Loucy (cell line): ENCODE measurements at regions not wholly inside any gene's neighbourhood (a gene's known extent, or its start where the extent isn't known, plus 50 kb on each side); places are given as distances from the start of the nearest gene placed in this dataset.

Source experiments
- H2AFZ ChIP-seq: fragments of 200-600 bp; sonication (generic); 2 replicates; pipeline ENCODE4 v1.6.0; 2016; ENCODE audit warnings: antibody characterized with exemption, mild to moderate bottlenecking, low read length, moderate library complexity
- H3F3A ChIP-seq: fragments of 200-600 bp; 2 replicates; pipeline ENCODE4 v1.6.0; 2016; ENCODE audit warnings: antibody characterized with exemption, low read depth, mild to moderate bottlenecking
- H3K27me3 ChIP-seq: fragments of 200-600 bp; sonication (generic); 2 replicates; pipeline ENCODE4 v1.6.1; 2014; ENCODE audit warnings: low read length, mild to moderate bottlenecking; ENCODE audit not compliant: insufficient read depth, poor library complexity, severe bottlenecking
- H3K36me3 ChIP-seq: fragments of 200-600 bp; sonication (generic); 2 replicates; pipeline ENCODE4 v1.6.1; 2016; ENCODE audit warnings: low read length; ENCODE audit not compliant: insufficient read depth
- H3K4me1 ChIP-seq: fragments of 200-600 bp; sonication (generic); 2 replicates; pipeline ENCODE4 v1.5.1; 2014; ENCODE audit warnings: low read length, mild to moderate bottlenecking; ENCODE audit not compliant: insufficient read depth, poor library complexity, severe bottlenecking
- H3K4me2 ChIP-seq: fragments of 200-600 bp; sonication (generic); 2 replicates; pipeline ENCODE4 v1.6.0; 2014; ENCODE audit warnings: antibody characterized with exemption, low read length, low read depth, mild to moderate bottlenecking; ENCODE audit not compliant: poor library complexity, severe bottlenecking
- H3K4me3 ChIP-seq: fragments of 200-600 bp; sonication (generic); 2 replicates; pipeline ENCODE4 v1.5.1; 2014; ENCODE audit warnings: low read length, mild to moderate bottlenecking, mixed read lengths; ENCODE audit not compliant: poor library complexity, severe bottlenecking
- H3K79me2 ChIP-seq: fragments of 200-600 bp; sonication (generic); 2 replicates; pipeline ENCODE4 v1.6.1; 2014; ENCODE audit warnings: low read length; ENCODE audit not compliant: insufficient read depth
- H3K9ac ChIP-seq: fragments of 200-600 bp; sonication (generic); 2 replicates; pipeline ENCODE4 v1.6.0; 2014; ENCODE audit warnings: mild to moderate bottlenecking, low read depth, low read length, moderate library complexity; ENCODE audit not compliant: poor library complexity, severe bottlenecking
- H3K9me2 ChIP-seq: fragments of 200-600 bp; sonication (generic); replicated peaks from 2 replicates; pipeline ENCODE4 v1.6.1; 2016; ENCODE audit warnings: low read depth, low read length, mixed read lengths
- H3K9me3 ChIP-seq: fragments of 200-600 bp; sonication (generic); 2 replicates; pipeline ENCODE4 v1.6.1; 2014; ENCODE audit warnings: mild to moderate bottlenecking, antibody characterized with exemption, low read length, low read depth; ENCODE audit not compliant: insufficient read depth
- H4K20me1 ChIP-seq: fragments of 200-600 bp; sonication (generic); 2 replicates; pipeline ENCODE4 v1.6.0; 2014; ENCODE audit warnings: antibody characterized with exemption, low read length, mild to moderate bottlenecking; ENCODE audit not compliant: insufficient read depth, poor library complexity, severe bottlenecking
- EZH2phosphoT487 ChIP-seq: fragments of 200-600 bp; IDR thresholded peaks from 2 replicates; pipeline ENCODE4 v1.6.1; 2018; ENCODE audit warnings: antibody characterized with exemption, mild to moderate bottlenecking, moderate library complexity, borderline replicate concordance
- TF ChIP-seq, protein P1 (sequence below): fragments of 200-600 bp; sonication (generic); conservative IDR thresholded peaks from 2 replicates; pipeline ENCODE4 v1.5.1; 2014; ENCODE audit warnings: mild to moderate bottlenecking, antibody characterized with exemption, low read length

GRCh38 chr4:27210956-27211355 is 350.3 kb downstream of the STIM2 start:
- Histone ChIP-seq H3K4me2 (no peak overlapping the region), H3K4me1 (no peaks in the 10 kb centered on the region), H3F3A (no peaks in the 10 kb centered on the region), H3K9me2 (no peaks in the 10 kb centered on the region), H3K9ac (no peak overlapping the region), H3K27me3 (no peaks in the 10 kb centered on the region), H3K36me3 (no peaks in the 10 kb centered on the region), H2AFZ (no peak overlapping the region), H3K4me3 (no peak overlapping the region), H3K9me3 (no peaks in the 10 kb centered on the region; the same call in 1 of the 2 replicates), H4K20me1 (no peaks in the 10 kb centered on the region), H3K79me2 (no peaks in the 10 kb centered on the region)
- TF ChIP-seq, protein P1, sequence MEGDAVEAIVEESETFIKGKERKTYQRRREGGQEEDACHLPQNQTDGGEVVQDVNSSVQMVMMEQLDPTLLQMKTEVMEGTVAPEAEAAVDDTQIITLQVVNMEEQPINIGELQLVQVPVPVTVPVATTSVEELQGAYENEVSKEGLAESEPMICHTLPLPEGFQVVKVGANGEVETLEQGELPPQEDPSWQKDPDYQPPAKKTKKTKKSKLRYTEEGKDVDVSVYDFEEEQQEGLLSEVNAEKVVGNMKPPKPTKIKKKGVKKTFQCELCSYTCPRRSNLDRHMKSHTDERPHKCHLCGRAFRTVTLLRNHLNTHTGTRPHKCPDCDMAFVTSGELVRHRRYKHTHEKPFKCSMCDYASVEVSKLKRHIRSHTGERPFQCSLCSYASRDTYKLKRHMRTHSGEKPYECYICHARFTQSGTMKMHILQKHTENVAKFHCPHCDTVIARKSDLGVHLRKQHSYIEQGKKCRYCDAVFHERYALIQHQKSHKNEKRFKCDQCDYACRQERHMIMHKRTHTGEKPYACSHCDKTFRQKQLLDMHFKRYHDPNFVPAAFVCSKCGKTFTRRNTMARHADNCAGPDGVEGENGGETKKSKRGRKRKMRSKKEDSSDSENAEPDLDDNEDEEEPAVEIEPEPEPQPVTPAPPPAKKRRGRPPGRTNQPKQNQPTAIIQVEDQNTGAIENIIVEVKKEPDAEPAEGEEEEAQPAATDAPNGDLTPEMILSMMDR, result no peak
- TF ChIP-seq EZH2phosphoT487, result no peak

DNA sequence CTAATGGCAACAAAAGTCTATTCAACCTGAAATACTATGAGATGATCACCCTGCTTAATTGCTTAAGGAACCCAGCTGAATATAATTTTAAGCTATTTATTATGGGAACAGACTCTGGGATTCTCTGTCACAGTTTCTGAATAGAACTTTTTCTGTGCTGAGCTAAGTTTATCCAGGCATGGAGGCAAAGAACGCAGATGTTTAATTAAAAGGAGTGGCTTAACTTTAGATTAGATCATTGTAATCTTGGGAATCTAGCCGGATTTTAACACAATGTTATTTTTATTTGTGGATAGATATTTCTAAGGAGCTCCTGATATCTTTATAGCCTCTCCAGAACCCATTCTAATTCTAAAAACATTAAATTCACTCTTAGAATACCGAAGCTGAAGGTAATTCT is 353.4 kb downstream of the STIM2 start:
- Histone ChIP-seq H3F3A (no peaks in the 10 kb centered on the region), H3K9ac (no peak overlapping the region), H3K4me2 (no peak overlapping the region), H3K36me3 (no peaks in the 10 kb centered on the region), H3K4me3 (no peak overlapping the region), H3K27me3 (no peaks in the 10 kb centered on the region), H3K79me2 (no peaks in the 10 kb centered on the region), H3K9me3 (no peaks in the 10 kb centered on the region; the same call in 1 of the 2 replicates), H2AFZ (no peak overlapping the region), H3K4me1 (no peaks in the 10 kb centered on the region), H3K9me2 (no peaks in the 10 kb centered on the region), H4K20me1 (no peaks in the 10 kb centered on the region)
- no peak for TF ChIP-seq EZH2phosphoT487
- TF ChIP-seq, protein P1, result no peak

GRCh38 chr4:27215220-27215826 is 354.7 kb downstream of the STIM2 start:
- Histone ChIP-seq H3K9ac (no peak overlapping the region), H3K4me2 (no peak overlapping the region), H3K9me3 (no peaks in the 10 kb centered on the region; the same call in 1 of the 2 replicates), H3K4me3 (no peak overlapping the region), H3K27me3 (no peaks in the 10 kb centered on the region), H4K20me1 (no peaks in the 10 kb centered on the region), H3K9me2 (no peaks in the 10 kb centered on the region), H3K79me2 (no peaks in the 10 kb centered on the region), H3K36me3 (no peaks in the 10 kb centered on the region), H3F3A (no peaks in the 10 kb centered on the region), H3K4me1 (no peaks in the 10 kb centered on the region), H2AFZ (no peak overlapping the region)
- no peak for TF ChIP-seq EZH2phosphoT487
- TF ChIP-seq, protein P1, result no peak
